Ishikawa (cell line): ENCODE measurements at regions not wholly inside any gene's neighbourhood (a gene's known extent, or its start where the extent isn't known, plus 50 kb on each side); places are given as distances from the start of the nearest gene placed in this dataset.

Experiments
- EGR1 ChIP-seq: IDR thresholded peaks from 2 replicates; pipeline ENCODE4 v1.6.1; 2012
- RAD21 ChIP-seq: IDR thresholded peaks from 2 replicates; pipeline ENCODE4 v1.6.1; 2012; ENCODE audit warnings: low read depth
- TAF1 ChIP-seq: IDR thresholded peaks from 2 replicates; pipeline ENCODE4 v1.6.1; 2012; ENCODE audit warnings: low read depth, mild to moderate bottlenecking
- YY1 ChIP-seq: IDR thresholded peaks from 2 replicates; pipeline ENCODE4 v1.6.1; 2012; ENCODE audit warnings: low read depth
- TF ChIP-seq, protein P1 (sequence below): IDR thresholded peaks from 2 replicates; pipeline ENCODE4 v1.6.1; 2012; ENCODE audit warnings: low read depth, mild to moderate bottlenecking
- TF ChIP-seq, protein P2 (sequence below): IDR thresholded peaks from 2 replicates; pipeline ENCODE4 v1.6.1; 2012

DNA sequence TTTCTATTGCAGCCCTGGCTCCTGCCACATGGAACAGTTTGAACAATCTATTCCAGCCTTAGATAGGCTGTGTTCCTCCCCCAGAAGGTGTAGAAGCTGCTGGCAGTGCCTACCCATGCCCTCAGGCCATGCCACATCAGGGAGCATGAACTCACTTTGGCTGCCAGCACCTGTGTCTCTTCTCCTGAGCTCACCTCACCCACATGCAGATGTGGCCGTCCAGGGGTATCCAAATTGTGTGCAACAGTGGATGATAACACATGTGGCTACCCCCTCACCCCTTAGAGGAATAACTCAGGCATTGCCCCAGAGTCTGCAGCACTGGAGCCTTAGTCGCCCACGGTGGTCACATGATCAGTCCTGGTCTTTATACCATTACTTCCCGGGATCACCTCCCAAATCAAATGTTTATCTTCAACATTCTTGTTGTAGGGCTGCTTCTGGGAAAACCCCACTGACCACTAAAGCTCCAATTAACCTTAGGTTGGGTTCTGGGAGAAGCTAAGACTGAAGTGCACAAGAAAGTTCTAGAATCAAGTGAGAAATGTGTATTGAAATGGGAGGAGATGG is 110.4 kb downstream of the BANF2 start:
- TF ChIP-seq, protein P1, sequence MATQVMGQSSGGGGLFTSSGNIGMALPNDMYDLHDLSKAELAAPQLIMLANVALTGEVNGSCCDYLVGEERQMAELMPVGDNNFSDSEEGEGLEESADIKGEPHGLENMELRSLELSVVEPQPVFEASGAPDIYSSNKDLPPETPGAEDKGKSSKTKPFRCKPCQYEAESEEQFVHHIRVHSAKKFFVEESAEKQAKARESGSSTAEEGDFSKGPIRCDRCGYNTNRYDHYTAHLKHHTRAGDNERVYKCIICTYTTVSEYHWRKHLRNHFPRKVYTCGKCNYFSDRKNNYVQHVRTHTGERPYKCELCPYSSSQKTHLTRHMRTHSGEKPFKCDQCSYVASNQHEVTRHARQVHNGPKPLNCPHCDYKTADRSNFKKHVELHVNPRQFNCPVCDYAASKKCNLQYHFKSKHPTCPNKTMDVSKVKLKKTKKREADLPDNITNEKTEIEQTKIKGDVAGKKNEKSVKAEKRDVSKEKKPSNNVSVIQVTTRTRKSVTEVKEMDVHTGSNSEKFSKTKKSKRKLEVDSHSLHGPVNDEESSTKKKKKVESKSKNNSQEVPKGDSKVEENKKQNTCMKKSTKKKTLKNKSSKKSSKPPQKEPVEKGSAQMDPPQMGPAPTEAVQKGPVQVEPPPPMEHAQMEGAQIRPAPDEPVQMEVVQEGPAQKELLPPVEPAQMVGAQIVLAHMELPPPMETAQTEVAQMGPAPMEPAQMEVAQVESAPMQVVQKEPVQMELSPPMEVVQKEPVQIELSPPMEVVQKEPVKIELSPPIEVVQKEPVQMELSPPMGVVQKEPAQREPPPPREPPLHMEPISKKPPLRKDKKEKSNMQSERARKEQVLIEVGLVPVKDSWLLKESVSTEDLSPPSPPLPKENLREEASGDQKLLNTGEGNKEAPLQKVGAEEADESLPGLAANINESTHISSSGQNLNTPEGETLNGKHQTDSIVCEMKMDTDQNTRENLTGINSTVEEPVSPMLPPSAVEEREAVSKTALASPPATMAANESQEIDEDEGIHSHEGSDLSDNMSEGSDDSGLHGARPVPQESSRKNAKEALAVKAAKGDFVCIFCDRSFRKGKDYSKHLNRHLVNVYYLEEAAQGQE = no peak
- TF ChIP-seq EGR1 = no peak
- TF ChIP-seq TAF1 = no peak
- no peak for TF ChIP-seq YY1
- TF ChIP-seq, protein P2, sequence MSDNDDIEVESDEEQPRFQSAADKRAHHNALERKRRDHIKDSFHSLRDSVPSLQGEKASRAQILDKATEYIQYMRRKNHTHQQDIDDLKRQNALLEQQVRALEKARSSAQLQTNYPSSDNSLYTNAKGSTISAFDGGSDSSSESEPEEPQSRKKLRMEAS = no peak
- TF ChIP-seq RAD21 = no peak
